Endodermal cell (in vitro differentiated cells): ENCODE measurements at regions not wholly inside any gene's neighbourhood (a gene's known extent, or its start where the extent isn't known, plus 50 kb on each side); places are given as distances from the start of the nearest gene placed in this dataset.
A peak's percentile ranks its signal among the peaks of the same experiment; 100 is the strongest.

Source experiments
- DNase-seq: peaks from one replicate; pipeline ENCODE4 v3.0.0-alpha.2; 2017
- H3K27ac ChIP-seq: 2 replicates; pipeline ENCODE4 v1.5.1; 2013; ENCODE audit warnings: mild to moderate bottlenecking, low read depth, low read length, moderate library complexity
- H3K27me3 ChIP-seq: 2 replicates; pipeline ENCODE4 v1.6.1; 2013; ENCODE audit warnings: mild to moderate bottlenecking, low read length, moderate library complexity; ENCODE audit not compliant: insufficient read depth, control insufficient read depth, poor library complexity, severe bottlenecking
- H3K36me3 ChIP-seq: 2 replicates; pipeline ENCODE4 v1.7.0; 2013; ENCODE audit warnings: mild to moderate bottlenecking, low read length, moderate library complexity; ENCODE audit not compliant: control insufficient read depth, insufficient read depth
- H3K4me1 ChIP-seq: one replicate; pipeline ENCODE4 v1.7.0; 2013; ENCODE audit warnings: low read length; ENCODE audit not compliant: control insufficient read depth, insufficient read depth
- H3K4me3 ChIP-seq: 2 replicates; pipeline ENCODE4 v1.5.1; 2013; ENCODE audit warnings: mild to moderate bottlenecking, low read length, moderate library complexity
- H3K9ac ChIP-seq: 2 replicates; pipeline ENCODE4 v1.6.1; 2013; ENCODE audit warnings: mild to moderate bottlenecking, low read length, moderate library complexity; ENCODE audit not compliant: poor library complexity, severe bottlenecking; ENCODE audit errors: extremely low read depth
- H3K9me3 ChIP-seq: 2 replicates; pipeline ENCODE4 v1.6.1; 2013; ENCODE audit warnings: mild to moderate bottlenecking, low read length, moderate library complexity; ENCODE audit not compliant: control insufficient read depth
- H3K27ac Mint-ChIP-seq: 2 replicates; pipeline ENCODE4 v1.8.0; 2020; ENCODE audit warnings: mixed read lengths
- H3K27me3 Mint-ChIP-seq: 2 replicates; pipeline ENCODE4 v1.8.0; 2021; ENCODE audit warnings: mild to moderate bottlenecking, mixed read lengths; ENCODE audit not compliant: insufficient read depth
- H3K36me3 Mint-ChIP-seq: 2 replicates; pipeline ENCODE4 v1.8.0; 2020; ENCODE audit warnings: low read depth, mixed read lengths
- H3K4me1 Mint-ChIP-seq: 2 replicates; pipeline ENCODE4 v1.8.0; 2020; ENCODE audit warnings: mixed read lengths
- H3K4me3 Mint-ChIP-seq: 2 replicates; pipeline ENCODE4 v1.8.0; 2020; ENCODE audit warnings: mild to moderate bottlenecking, moderate library complexity, mixed read lengths
- H3K9me3 Mint-ChIP-seq: 2 replicates; pipeline ENCODE4 v1.8.0; 2020; ENCODE audit warnings: mild to moderate bottlenecking, mixed read lengths
- WGBS, 2 experiments: methylation state at CpG; one replicate each; pipeline versions ENCODE4 v1.1.5 to v1.1.7; 2013; ENCODE audit warnings: missing lambda C conversion rate in 2 of 2, mixed read lengths in 1 of 2; ENCODE audit not compliant: insufficient coverage in 1 of 2, insufficient read length in 1 of 2; 5-methylcytosine and 5-hydroxymethylcytosine counted together
- TF ChIP-seq, protein P1 (sequence below): fragments of 200-600 bp; sonication (generic); conservative IDR thresholded peaks from 2 replicates; pipeline ENCODE4 v1.5.0; 2021; ENCODE audit warnings: antibody characterized with exemption, mild to moderate bottlenecking

DNA sequence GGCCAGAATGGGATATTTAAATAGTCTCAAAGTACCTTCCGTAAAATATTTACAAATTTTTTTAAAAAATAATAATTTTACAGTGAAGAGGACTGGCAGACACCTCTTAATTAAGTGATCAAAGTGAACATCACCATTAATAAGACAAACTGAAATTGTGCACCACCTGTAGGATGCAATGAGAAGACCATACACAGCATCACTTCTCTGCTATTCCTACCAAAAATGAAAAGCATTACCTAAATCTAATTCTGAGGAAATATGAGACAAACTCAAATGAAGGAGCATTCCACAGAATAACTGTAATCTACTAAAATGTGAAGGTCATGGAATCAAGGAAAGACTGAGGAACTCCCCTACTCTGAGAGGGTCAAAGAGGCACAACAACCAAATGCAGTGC lies 68.2 kb upstream of the PRDX6 start:
- TF ChIP-seq, protein P1, sequence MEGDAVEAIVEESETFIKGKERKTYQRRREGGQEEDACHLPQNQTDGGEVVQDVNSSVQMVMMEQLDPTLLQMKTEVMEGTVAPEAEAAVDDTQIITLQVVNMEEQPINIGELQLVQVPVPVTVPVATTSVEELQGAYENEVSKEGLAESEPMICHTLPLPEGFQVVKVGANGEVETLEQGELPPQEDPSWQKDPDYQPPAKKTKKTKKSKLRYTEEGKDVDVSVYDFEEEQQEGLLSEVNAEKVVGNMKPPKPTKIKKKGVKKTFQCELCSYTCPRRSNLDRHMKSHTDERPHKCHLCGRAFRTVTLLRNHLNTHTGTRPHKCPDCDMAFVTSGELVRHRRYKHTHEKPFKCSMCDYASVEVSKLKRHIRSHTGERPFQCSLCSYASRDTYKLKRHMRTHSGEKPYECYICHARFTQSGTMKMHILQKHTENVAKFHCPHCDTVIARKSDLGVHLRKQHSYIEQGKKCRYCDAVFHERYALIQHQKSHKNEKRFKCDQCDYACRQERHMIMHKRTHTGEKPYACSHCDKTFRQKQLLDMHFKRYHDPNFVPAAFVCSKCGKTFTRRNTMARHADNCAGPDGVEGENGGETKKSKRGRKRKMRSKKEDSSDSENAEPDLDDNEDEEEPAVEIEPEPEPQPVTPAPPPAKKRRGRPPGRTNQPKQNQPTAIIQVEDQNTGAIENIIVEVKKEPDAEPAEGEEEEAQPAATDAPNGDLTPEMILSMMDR, result peak; percentile 29
- no peaks in the 10 kb centered on the region for H3K9me3 Mint-ChIP-seq

DNA sequence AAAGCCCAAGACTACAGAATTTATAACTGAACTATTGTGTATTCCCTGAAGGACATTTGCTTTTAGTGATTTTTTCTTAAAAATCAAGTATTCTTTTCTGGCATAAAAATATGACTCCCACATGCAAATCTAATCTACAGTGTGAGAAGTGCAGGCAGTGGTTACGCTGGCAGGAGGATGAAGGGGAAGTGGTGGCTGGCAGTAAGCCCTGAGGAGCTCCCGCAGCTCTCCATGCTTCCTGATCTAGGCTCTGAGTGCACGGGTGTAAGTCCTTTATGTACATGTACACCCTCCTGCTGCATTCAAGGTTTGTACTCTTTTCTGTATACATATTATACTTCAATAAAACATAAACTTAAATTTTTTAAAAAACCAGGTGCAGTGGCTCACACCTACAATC lies 67.5 kb upstream of the PRDX6 start:
- Histone ChIP-seq H3K4me1 (no peaks in the 10 kb centered on the region), H3K4me3 (no peak overlapping the region), H3K9me3 (no peaks in the 10 kb centered on the region), H3K9ac (no peak overlapping the region), H3K27me3 (no peaks in the 10 kb centered on the region), H3K27ac (no peak overlapping the region), H3K36me3 (no peaks in the 10 kb centered on the region)
- 93% methylated on average over 3 of the region's 3 CpGs; no CpG with 5 or more reads in 1 of the 2 experiments for WGBS, 2 experiments
- Mint-ChIP-seq H3K9me3 (no peaks in the 10 kb centered on the region), H3K27me3 (no peaks in the 10 kb centered on the region), H3K27ac (no peak overlapping the region), H3K4me1 (no peaks in the 10 kb centered on the region), H3K4me3 (no peak overlapping the region), H3K36me3 (peaks cover 5% of the 10 kb centered on the region)
- TF ChIP-seq, protein P1, result no peak
- no peak for DNase-seq

More for the DNA sequence above, 68.2 kb upstream of the PRDX6 start:
- no peak overlapping the region for H3K27ac ChIP-seq
- no peaks in the 10 kb centered on the region for H3K4me1 ChIP-seq
- H3K9ac ChIP-seq, result no peak overlapping the region
- Mint-ChIP-seq H3K4me3 (no peak overlapping the region), H3K27ac (no peak overlapping the region), H3K27me3 (no peaks in the 10 kb centered on the region), H3K36me3 (peaks cover 8% of the 10 kb centered on the region), H3K4me1 (peaks cover 6% of the 10 kb centered on the region)
- no peak for DNase-seq
- 60% methylated on average over 1 of the region's 1 CpG; no CpG with 5 or more reads in 1 of the 2 experiments for WGBS, 2 experiments
- H3K9me3 ChIP-seq, result no peaks in the 10 kb centered on the region
- no peaks in the 10 kb centered on the region for H3K27me3 ChIP-seq
- no peak overlapping the region for H3K4me3 ChIP-seq
- H3K36me3 ChIP-seq, result no peaks in the 10 kb centered on the region

DNA sequence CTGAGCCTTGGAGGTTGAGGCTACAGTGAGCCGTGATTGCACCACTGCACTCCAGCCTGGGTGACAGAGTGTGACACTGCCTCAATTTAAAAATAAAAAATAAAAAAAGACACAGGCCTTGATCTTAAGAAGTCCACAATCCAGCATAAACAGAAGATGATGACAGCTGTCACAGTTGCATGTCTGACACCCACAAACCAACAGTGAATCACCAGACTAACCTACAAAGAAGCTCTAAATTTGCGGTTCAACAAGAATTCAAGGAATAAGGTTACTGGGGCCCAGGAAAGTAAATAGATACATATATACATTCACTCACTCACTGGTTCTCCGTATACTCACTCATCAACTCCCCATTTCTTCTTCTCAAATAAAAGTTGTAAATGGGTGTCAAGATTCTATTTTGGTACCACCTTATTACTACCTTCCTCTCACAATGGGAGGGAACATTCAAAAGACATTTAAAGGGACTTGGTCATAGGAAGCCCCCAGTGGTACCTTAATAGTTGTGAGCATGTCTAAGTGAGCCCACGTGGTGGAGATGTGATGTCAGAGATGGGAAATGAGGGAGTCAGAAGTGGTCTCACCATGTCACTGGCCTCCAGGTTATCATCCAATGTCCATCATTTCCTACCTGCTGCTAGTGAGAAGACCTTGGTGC lies 66.9 kb upstream of the PRDX6 start:
- Histone ChIP-seq H3K4me3 (no peak overlapping the region), H3K4me1 (no peaks in the 10 kb centered on the region), H3K27me3 (no peaks in the 10 kb centered on the region), H3K9ac (no peak overlapping the region), H3K36me3 (no peaks in the 10 kb centered on the region), H3K27ac (no peak overlapping the region), H3K9me3 (no peaks in the 10 kb centered on the region)
- H3K9me3 Mint-ChIP-seq, result no peaks in the 10 kb centered on the region
- no peak overlapping the region for H3K4me3 Mint-ChIP-seq
- H3K36me3 Mint-ChIP-seq, result peaks cover 11% of the 10 kb centered on the region
- DNase-seq, result no peak
- TF ChIP-seq, protein P1, result no peak
- WGBS, 2 experiments, result 92 to 96% methylated on average over 3 to 4 of the region's 4 CpGs
- H3K27ac Mint-ChIP-seq, result no peak overlapping the region
- no peaks in the 10 kb centered on the region for H3K4me1 Mint-ChIP-seq
- H3K27me3 Mint-ChIP-seq, result no peaks in the 10 kb centered on the region
